ENCODE measurements at regions not wholly inside any gene's neighbourhood (a gene's known extent, or its start where the extent isn't known, plus 50 kb on each side); places are given as distances from the start of the nearest gene placed in this dataset.
"Not testable (repeated sequence)": the region's sequence is repeated elsewhere in the genome, so short reads cannot be mapped to it uniquely, and the experiment has no call there.

- not testable (repeated sequence) for TF ChIP-seq CTCF, POLR2A (IDR thresholded peaks at IDR 0.05)
Observed at GRCh38 chr21:13893617-13894016, 284.0 kb downstream of the POTED start.
